ENCODE measurements at regions not wholly inside any gene's neighbourhood (a gene's known extent, or its start where the extent isn't known, plus 50 kb on each side); places are given as distances from the start of the nearest gene placed in this dataset.

- no peak for DNase-seq (ENCODE audit: extremely low read depth, low read depth)
- TF ChIP-seq CTCF (IDR thresholded peaks at IDR 0.05; ENCODE audit: low read depth, low read length), result no peak
Observed at GRCh38 chr21:22885614-22886013, 1887.4 kb downstream of the NCAM2 start.

- TF ChIP-seq CTCF (IDR thresholded peaks at IDR 0.05; ENCODE audit: low read depth, low read length), result no peak
- DNase-seq (ENCODE audit: extremely low read depth, low read depth), result no peak
Observed at GRCh38 chr21:22889445-22889844, 1891.2 kb downstream of the NCAM2 start.

GRCh38 chr21:22890656-22891055, 1892.4 kb downstream of the NCAM2 start:
- no peak for TF ChIP-seq CTCF (IDR thresholded peaks at IDR 0.05; ENCODE audit: low read depth, low read length)
- DNase-seq (ENCODE audit: extremely low read depth, low read depth), result no peak

GRCh38 chr21:22892028-22892427, 1893.8 kb downstream of the NCAM2 start:
- TF ChIP-seq CTCF (IDR thresholded peaks at IDR 0.05; ENCODE audit: low read depth, low read length), result no peak
- no peak for DNase-seq (ENCODE audit: extremely low read depth, low read depth)

- no peak for TF ChIP-seq CTCF (IDR thresholded peaks at IDR 0.05; ENCODE audit: low read depth, low read length)
- no peak for DNase-seq (ENCODE audit: extremely low read depth, low read depth)
Observed at GRCh38 chr21:22892740-22893139, 1894.5 kb downstream of the NCAM2 start.

- no peak for TF ChIP-seq CTCF (IDR thresholded peaks at IDR 0.05; ENCODE audit: low read depth, low read length)
- DNase-seq (ENCODE audit: extremely low read depth, low read depth), result no peak
Observed at GRCh38 chr21:22898051-22898665, 1899.9 kb downstream of the NCAM2 start.

GRCh38 chr21:22900490-22900889, 1902.3 kb downstream of the NCAM2 start:
- TF ChIP-seq CTCF (IDR thresholded peaks at IDR 0.05; ENCODE audit: low read depth, low read length), result no peak
- DNase-seq (ENCODE audit: extremely low read depth, low read depth), result no peak
